WTC11 (cell line): ENCODE measurements at regions not wholly inside any gene's neighbourhood (a gene's known extent, or its start where the extent isn't known, plus 50 kb on each side); places are given as distances from the start of the nearest gene placed in this dataset.

ENCODE experiments used
- CTCF ChIP-seq: fragments of 200-600 bp; IDR thresholded peaks from 2 replicates; pipeline ENCODE4 v1.8.0; 2022; ENCODE audit warnings: antibody characterized with exemption
- FOXK1 ChIP-seq: sonication (generic); formaldehyde crosslinking; IDR thresholded peaks from 2 replicates; pipeline ENCODE4 v1.8.0; 2022; ENCODE audit warnings: mild to moderate bottlenecking, moderate library complexity, missing genetic modification reagents
- JUN ChIP-seq: sonication (generic); formaldehyde crosslinking; IDR thresholded peaks from 2 replicates; pipeline ENCODE4 v1.8.0; 2023; ENCODE audit warnings: mild to moderate bottlenecking, missing genetic modification reagents
- NFYB ChIP-seq: sonication (generic); formaldehyde crosslinking; conservative IDR thresholded peaks from 2 replicates; pipeline ENCODE4 v1.8.0; 2022; ENCODE audit warnings: low read depth, missing genetic modification reagents
- NR2C2 ChIP-seq: sonication (generic); formaldehyde crosslinking; IDR thresholded peaks from 2 replicates; pipeline ENCODE4 v1.8.0; 2022; ENCODE audit warnings: mild to moderate bottlenecking, missing genetic modification reagents
- OVOL2 ChIP-seq: fragments of 250-450 bp; sonication (Bioruptor Pico); IDR thresholded peaks from 2 replicates; pipeline ENCODE4 v1.9.0; 2021; ENCODE audit warnings: mild to moderate bottlenecking, borderline replicate concordance
- STAT6 ChIP-seq: sonication (generic); formaldehyde crosslinking; conservative IDR thresholded peaks from 2 replicates; pipeline ENCODE4 v1.8.1; 2023; ENCODE audit warnings: mild to moderate bottlenecking, low read depth, missing genetic modification reagents, moderate library complexity
- ZBTB21 ChIP-seq: sonication (generic); formaldehyde crosslinking; IDR thresholded peaks from 2 replicates; pipeline ENCODE4 v1.8.1; 2023; ENCODE audit warnings: mild to moderate bottlenecking, missing genetic modification reagents, borderline replicate concordance
- ZNF263 ChIP-seq: sonication (generic); formaldehyde crosslinking; IDR thresholded peaks from 2 replicates; pipeline ENCODE4 v1.8.1; 2022; ENCODE audit warnings: low read depth, mild to moderate bottlenecking, moderate library complexity, missing genetic modification reagents
- TF ChIP-seq, protein P1 (sequence below): sonication (generic); formaldehyde crosslinking; IDR thresholded peaks from 2 replicates; pipeline ENCODE4 v1.8.0; 2022; ENCODE audit warnings: mild to moderate bottlenecking, missing genetic modification reagents
- TF ChIP-seq, protein P2 (sequence below): sonication (generic); formaldehyde crosslinking; IDR thresholded peaks from 2 replicates; pipeline ENCODE4 v1.8.0; 2022; ENCODE audit warnings: mild to moderate bottlenecking, missing genetic modification reagents
- TF ChIP-seq, protein P3 (sequence below): sonication (generic); formaldehyde crosslinking; IDR thresholded peaks from 2 replicates; pipeline ENCODE4 v1.8.1; 2023; ENCODE audit warnings: mild to moderate bottlenecking, missing genetic modification reagents, moderate library complexity
- TF ChIP-seq, protein P4 (sequence below): fragments of 250-450 bp; sonication (Bioruptor Pico); IDR thresholded peaks from 2 replicates; pipeline ENCODE4 v1.9.0; 2021; ENCODE audit warnings: mild to moderate bottlenecking
- TF ChIP-seq, protein P5 (sequence below): sonication (generic); formaldehyde crosslinking; IDR thresholded peaks from 2 replicates; pipeline ENCODE4 v1.8.0; 2023; ENCODE audit warnings: missing genetic modification reagents, mild to moderate bottlenecking, borderline replicate concordance

- TF ChIP-seq CTCF (no peak), JUN (no peak), ZNF263 (CRISPR knock-in tag) (no peak), NR2C2 (CRISPR knock-in tag) (no peak), ZBTB21 (CRISPR knock-in tag) (no peak), NFYB (CRISPR knock-in tag) (no peak), OVOL2 (no peak), FOXK1 (no peak), STAT6 (CRISPR knock-in tag) (no peak)
- TF ChIP-seq, protein P1, sequence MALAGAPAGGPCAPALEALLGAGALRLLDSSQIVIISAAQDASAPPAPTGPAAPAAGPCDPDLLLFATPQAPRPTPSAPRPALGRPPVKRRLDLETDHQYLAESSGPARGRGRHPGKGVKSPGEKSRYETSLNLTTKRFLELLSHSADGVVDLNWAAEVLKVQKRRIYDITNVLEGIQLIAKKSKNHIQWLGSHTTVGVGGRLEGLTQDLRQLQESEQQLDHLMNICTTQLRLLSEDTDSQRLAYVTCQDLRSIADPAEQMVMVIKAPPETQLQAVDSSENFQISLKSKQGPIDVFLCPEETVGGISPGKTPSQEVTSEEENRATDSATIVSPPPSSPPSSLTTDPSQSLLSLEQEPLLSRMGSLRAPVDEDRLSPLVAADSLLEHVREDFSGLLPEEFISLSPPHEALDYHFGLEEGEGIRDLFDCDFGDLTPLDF (CRISPR knock-in tag), result no peak
- TF ChIP-seq, protein P2, sequence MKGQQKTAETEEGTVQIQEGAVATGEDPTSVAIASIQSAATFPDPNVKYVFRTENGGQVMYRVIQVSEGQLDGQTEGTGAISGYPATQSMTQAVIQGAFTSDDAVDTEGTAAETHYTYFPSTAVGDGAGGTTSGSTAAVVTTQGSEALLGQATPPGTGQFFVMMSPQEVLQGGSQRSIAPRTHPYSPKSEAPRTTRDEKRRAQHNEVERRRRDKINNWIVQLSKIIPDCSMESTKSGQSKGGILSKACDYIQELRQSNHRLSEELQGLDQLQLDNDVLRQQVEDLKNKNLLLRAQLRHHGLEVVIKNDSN (CRISPR knock-in tag), result no peak
- TF ChIP-seq, protein P3, sequence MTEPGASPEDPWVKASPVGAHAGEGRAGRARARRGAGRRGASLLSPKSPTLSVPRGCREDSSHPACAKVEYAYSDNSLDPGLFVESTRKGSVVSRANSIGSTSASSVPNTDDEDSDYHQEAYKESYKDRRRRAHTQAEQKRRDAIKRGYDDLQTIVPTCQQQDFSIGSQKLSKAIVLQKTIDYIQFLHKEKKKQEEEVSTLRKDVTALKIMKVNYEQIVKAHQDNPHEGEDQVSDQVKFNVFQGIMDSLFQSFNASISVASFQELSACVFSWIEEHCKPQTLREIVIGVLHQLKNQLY, result no peak
- TF ChIP-seq, protein P4, sequence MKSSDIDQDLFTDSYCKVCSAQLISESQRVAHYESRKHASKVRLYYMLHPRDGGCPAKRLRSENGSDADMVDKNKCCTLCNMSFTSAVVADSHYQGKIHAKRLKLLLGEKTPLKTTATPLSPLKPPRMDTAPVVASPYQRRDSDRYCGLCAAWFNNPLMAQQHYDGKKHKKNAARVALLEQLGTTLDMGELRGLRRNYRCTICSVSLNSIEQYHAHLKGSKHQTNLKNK (CRISPR knock-in tag), result no peak
- TF ChIP-seq, protein P5, sequence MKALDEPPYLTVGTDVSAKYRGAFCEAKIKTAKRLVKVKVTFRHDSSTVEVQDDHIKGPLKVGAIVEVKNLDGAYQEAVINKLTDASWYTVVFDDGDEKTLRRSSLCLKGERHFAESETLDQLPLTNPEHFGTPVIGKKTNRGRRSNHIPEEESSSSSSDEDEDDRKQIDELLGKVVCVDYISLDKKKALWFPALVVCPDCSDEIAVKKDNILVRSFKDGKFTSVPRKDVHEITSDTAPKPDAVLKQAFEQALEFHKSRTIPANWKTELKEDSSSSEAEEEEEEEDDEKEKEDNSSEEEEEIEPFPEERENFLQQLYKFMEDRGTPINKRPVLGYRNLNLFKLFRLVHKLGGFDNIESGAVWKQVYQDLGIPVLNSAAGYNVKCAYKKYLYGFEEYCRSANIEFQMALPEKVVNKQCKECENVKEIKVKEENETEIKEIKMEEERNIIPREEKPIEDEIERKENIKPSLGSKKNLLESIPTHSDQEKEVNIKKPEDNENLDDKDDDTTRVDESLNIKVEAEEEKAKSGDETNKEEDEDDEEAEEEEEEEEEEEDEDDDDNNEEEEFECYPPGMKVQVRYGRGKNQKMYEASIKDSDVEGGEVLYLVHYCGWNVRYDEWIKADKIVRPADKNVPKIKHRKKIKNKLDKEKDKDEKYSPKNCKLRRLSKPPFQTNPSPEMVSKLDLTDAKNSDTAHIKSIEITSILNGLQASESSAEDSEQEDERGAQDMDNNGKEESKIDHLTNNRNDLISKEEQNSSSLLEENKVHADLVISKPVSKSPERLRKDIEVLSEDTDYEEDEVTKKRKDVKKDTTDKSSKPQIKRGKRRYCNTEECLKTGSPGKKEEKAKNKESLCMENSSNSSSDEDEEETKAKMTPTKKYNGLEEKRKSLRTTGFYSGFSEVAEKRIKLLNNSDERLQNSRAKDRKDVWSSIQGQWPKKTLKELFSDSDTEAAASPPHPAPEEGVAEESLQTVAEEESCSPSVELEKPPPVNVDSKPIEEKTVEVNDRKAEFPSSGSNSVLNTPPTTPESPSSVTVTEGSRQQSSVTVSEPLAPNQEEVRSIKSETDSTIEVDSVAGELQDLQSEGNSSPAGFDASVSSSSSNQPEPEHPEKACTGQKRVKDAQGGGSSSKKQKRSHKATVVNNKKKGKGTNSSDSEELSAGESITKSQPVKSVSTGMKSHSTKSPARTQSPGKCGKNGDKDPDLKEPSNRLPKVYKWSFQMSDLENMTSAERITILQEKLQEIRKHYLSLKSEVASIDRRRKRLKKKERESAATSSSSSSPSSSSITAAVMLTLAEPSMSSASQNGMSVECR, result no peak
Observed at GRCh38 chr2:172297950-172298349, 129.4 kb upstream of the ITGA6 start.
